H9 (cell line): ENCODE measurements at regions not wholly inside any gene's neighbourhood (a gene's known extent, or its start where the extent isn't known, plus 50 kb on each side); places are given as distances from the start of the nearest gene placed in this dataset.

Source experiments
- DNase-seq: peaks from one replicate; pipeline ENCODE4 v3.0.0-alpha.2; 2017
- H2AFZ ChIP-seq: one replicate; pipeline ENCODE4 v1.6.1; 2013; ENCODE audit warnings: mild to moderate bottlenecking, low read length, control low read depth, moderate library complexity
- H2AK5ac ChIP-seq: 2 replicates; pipeline ENCODE4 v1.6.1; 2013; ENCODE audit warnings: low read length, control low read depth, mixed read lengths; ENCODE audit not compliant: insufficient read length
- H2BK120ac ChIP-seq: one replicate; pipeline ENCODE4 v1.6.1; 2013; ENCODE audit warnings: low read depth, mild to moderate bottlenecking, low read length, control low read depth, inconsistent platforms; ENCODE audit not compliant: poor library complexity, severe bottlenecking
- H2BK12ac ChIP-seq: 2 replicates; pipeline ENCODE4 v1.6.1; 2013; ENCODE audit warnings: low read length, control low read depth, mixed read lengths, low read depth; ENCODE audit not compliant: insufficient read length
- H2BK15ac ChIP-seq: 2 replicates; pipeline ENCODE4 v1.6.1; 2013; ENCODE audit warnings: low read depth, low read length, control low read depth
- H2BK20ac ChIP-seq: one replicate; pipeline ENCODE4 v1.6.1; 2013; ENCODE audit warnings: low read depth, mild to moderate bottlenecking, low read length, control low read depth, inconsistent platforms; ENCODE audit not compliant: poor library complexity, severe bottlenecking
- H2BK5ac ChIP-seq: 2 replicates; pipeline ENCODE4 v1.6.1; 2013; ENCODE audit warnings: low read length, control low read depth, mixed read lengths; ENCODE audit not compliant: insufficient read length
- H3K14ac ChIP-seq: 2 replicates; pipeline ENCODE4 v1.6.1; 2013; ENCODE audit warnings: low read length, control low read depth; ENCODE audit not compliant: insufficient read depth
- H3K18ac ChIP-seq: 2 replicates; pipeline ENCODE4 v1.6.1; 2013; ENCODE audit warnings: low read depth, mild to moderate bottlenecking, mixed read lengths, low read length, control low read depth; ENCODE audit not compliant: insufficient read length
- H3K23ac ChIP-seq: 2 replicates; pipeline ENCODE4 v1.6.1; 2013; ENCODE audit warnings: low read length, control low read depth, mixed read lengths, low read depth; ENCODE audit not compliant: insufficient read length
- H3K23me2 ChIP-seq: 2 replicates; pipeline ENCODE4 v1.6.1; 2013; ENCODE audit warnings: low read depth, mild to moderate bottlenecking, mixed read lengths, low read length, control low read depth; ENCODE audit not compliant: insufficient read length, poor library complexity, severe bottlenecking
- H3K27ac ChIP-seq: 2 replicates; pipeline ENCODE4 v1.5.1; 2013; ENCODE audit warnings: low read length, control low read depth, mixed read lengths, low read depth; ENCODE audit not compliant: insufficient read length
- H3K27me3 ChIP-seq: 2 replicates; pipeline ENCODE4 v1.6.1; 2013; ENCODE audit warnings: low read length, control low read depth, inconsistent platforms; ENCODE audit not compliant: insufficient read depth
- H3K4ac ChIP-seq: 2 replicates; pipeline ENCODE4 v1.6.1; 2013; ENCODE audit warnings: low read depth, mild to moderate bottlenecking, control low read depth, inconsistent platforms, low read length, moderate library complexity
- H3K4me1 ChIP-seq: 2 replicates; pipeline ENCODE4 v1.6.1; 2013; ENCODE audit warnings: low read length, control low read depth, inconsistent platforms; ENCODE audit not compliant: insufficient read depth
- H3K4me2 ChIP-seq: 2 replicates; pipeline ENCODE4 v1.6.1; 2013; ENCODE audit warnings: low read length, control low read depth, mixed read lengths; ENCODE audit not compliant: insufficient read length, insufficient read depth
- H3K56ac ChIP-seq: 2 replicates; pipeline ENCODE4 v1.6.1; 2013; ENCODE audit warnings: low read depth, mild to moderate bottlenecking, mixed read lengths, low read length, control low read depth; ENCODE audit not compliant: insufficient read length
- H3K79me1 ChIP-seq: 2 replicates; pipeline ENCODE4 v1.6.1; 2013; ENCODE audit warnings: low read depth, mild to moderate bottlenecking, moderate library complexity, low read length, control low read depth, inconsistent platforms; ENCODE audit not compliant: insufficient read depth, poor library complexity, severe bottlenecking
- H3K79me2 ChIP-seq: 2 replicates; pipeline ENCODE4 v1.6.1; 2013; ENCODE audit warnings: low read length, control low read depth, inconsistent platforms; ENCODE audit not compliant: insufficient read depth
- H3K9ac ChIP-seq: 2 replicates; pipeline ENCODE4 v1.6.1; 2013; ENCODE audit warnings: low read length, control low read depth, mixed read lengths; ENCODE audit not compliant: insufficient read length; ENCODE audit errors: extremely low read depth
- H3K9me3 ChIP-seq: one replicate; pipeline ENCODE4 v1.6.1; 2013; ENCODE audit warnings: low read depth, low read length, inconsistent platforms; ENCODE audit not compliant: control insufficient read depth
- H3T11ph ChIP-seq: one replicate; pipeline ENCODE4 v1.6.1; 2013; ENCODE audit warnings: mild to moderate bottlenecking, low read length, control low read depth, inconsistent platforms
- H4K20me1 ChIP-seq: one replicate; pipeline ENCODE4 v1.6.1; 2013; ENCODE audit not compliant: control insufficient read depth, insufficient read length, insufficient read depth
- H4K5ac ChIP-seq: 2 replicates; pipeline ENCODE4 v1.6.1; 2013; ENCODE audit warnings: low read depth, mild to moderate bottlenecking, mixed read lengths, low read length, control low read depth; ENCODE audit not compliant: insufficient read length
- H4K8ac ChIP-seq: replicated peaks from 2 replicates; pipeline ENCODE4 v1.6.1; 2013; ENCODE audit warnings: low read length, control low read depth, mixed read lengths, low read depth; ENCODE audit not compliant: insufficient read length
- H4K91ac ChIP-seq: 2 replicates; pipeline ENCODE4 v1.6.1; 2013; ENCODE audit warnings: low read depth, mild to moderate bottlenecking, moderate library complexity, mixed read lengths, low read length, control low read depth; ENCODE audit not compliant: insufficient read length
- H3K27ac Mint-ChIP-seq, 3 experiments: 2 replicates in 2 of 3; 3 replicates in 1 of 3; pipeline ENCODE4 v1.8.0; 2020 to 2021; ENCODE audit warnings: mixed read lengths in 3 of 3, mild to moderate bottlenecking in 1 of 3, moderate library complexity in 1 of 3
- H3K27me3 Mint-ChIP-seq: 2 replicates; pipeline ENCODE4 v1.8.0; 2021; ENCODE audit warnings: low read depth, mild to moderate bottlenecking, moderate library complexity, mixed read lengths
- H3K36me3 Mint-ChIP-seq, 3 experiments: 2 replicates in 2 of 3; 3 replicates in 1 of 3; pipeline ENCODE4 v1.8.0; 2020 to 2021; ENCODE audit warnings: low read depth in 3 of 3, mixed read lengths in 3 of 3; ENCODE audit not compliant: insufficient read depth in 1 of 3
- H3K4me1 Mint-ChIP-seq, 2 experiments: 2 replicates each; pipeline ENCODE4 v1.8.0; 2020; ENCODE audit warnings: mixed read lengths in 2 of 2
- H3K4me3 Mint-ChIP-seq, 2 experiments: 2 replicates in 1 of 2; 3 replicates in 1 of 2; pipeline ENCODE4 v1.8.0; 2020 to 2021; ENCODE audit warnings: mild to moderate bottlenecking in 2 of 2, mixed read lengths in 2 of 2, moderate library complexity in 1 of 2
- H3K9me3 Mint-ChIP-seq, 2 experiments: 2 replicates in 1 of 2; 3 replicates in 1 of 2; pipeline ENCODE4 v1.8.0; 2020; ENCODE audit warnings: mild to moderate bottlenecking in 2 of 2, mixed read lengths in 2 of 2, moderate library complexity in 1 of 2
- TF ChIP-seq, protein P1 (sequence below): fragments of 200-600 bp; sonication (generic); conservative IDR thresholded peaks from 3 replicates; pipeline ENCODE4 v1.8.0; 2021; ENCODE audit warnings: antibody characterized with exemption, mild to moderate bottlenecking

DNA sequence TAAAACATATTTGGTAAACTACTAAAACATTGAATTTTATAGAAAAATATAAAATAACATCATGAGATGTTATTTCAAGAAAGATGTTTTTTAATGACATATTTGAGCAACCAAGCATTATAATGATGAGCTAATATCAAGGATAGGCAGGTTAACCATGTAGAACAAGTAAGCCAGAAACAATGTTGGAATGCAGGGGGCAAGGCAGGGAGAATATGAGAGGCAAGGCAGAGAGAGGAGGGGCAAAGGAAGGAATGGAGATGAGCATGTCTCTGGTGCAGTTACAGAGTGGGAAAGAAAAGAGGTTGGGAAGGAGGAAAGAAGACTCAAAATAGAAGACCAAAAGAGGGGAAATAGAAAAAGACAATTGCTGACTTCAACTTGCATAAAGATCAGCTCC is 390.4 kb downstream of the MCTP2 start:
- H3K27me3 ChIP-seq = no peaks in the 10 kb centered on the region
- H3K4ac ChIP-seq = no peak overlapping the region
- no peak overlapping the region for H3T11ph ChIP-seq
- no peak overlapping the region for H4K5ac ChIP-seq
- Mint-ChIP-seq H3K27ac (no peak overlapping the region), H3K36me3 (no peaks in the 10 kb centered on the region), H3K9me3 (no peaks in the 10 kb centered on the region), H3K4me1 (0 out of 4 replicates have a peak, but pooled peaks cover 0 to 2% of the 10 kb centered on the region in 2 experiments), H3K27me3 (no peaks in the 10 kb centered on the region), H3K4me3 (no peak overlapping the region)
- H3K18ac ChIP-seq = no peak overlapping the region
- H3K4me2 ChIP-seq = no peak overlapping the region
- H4K20me1 ChIP-seq = no peaks in the 10 kb centered on the region
- no peaks in the 10 kb centered on the region for H3K79me2 ChIP-seq
- no peak overlapping the region for H2BK12ac ChIP-seq
- H3K23ac ChIP-seq = no peak overlapping the region
- H2BK5ac ChIP-seq = no peak overlapping the region
- no peaks in the 10 kb centered on the region for H3K9me3 ChIP-seq
- H3K4me1 ChIP-seq = no peaks in the 10 kb centered on the region
- DNase-seq = no peak
- H2BK20ac ChIP-seq = no peak overlapping the region
- H2BK120ac ChIP-seq = no peak overlapping the region
- no peak overlapping the region for H4K8ac ChIP-seq
- no peaks in the 10 kb centered on the region for H3K23me2 ChIP-seq
- no peak overlapping the region for H3K9ac ChIP-seq
- H2AFZ ChIP-seq = no peak overlapping the region
- H2BK15ac ChIP-seq = no peak overlapping the region
- no peak overlapping the region for H3K56ac ChIP-seq
- H3K14ac ChIP-seq = no peak overlapping the region
- TF ChIP-seq, protein P1, sequence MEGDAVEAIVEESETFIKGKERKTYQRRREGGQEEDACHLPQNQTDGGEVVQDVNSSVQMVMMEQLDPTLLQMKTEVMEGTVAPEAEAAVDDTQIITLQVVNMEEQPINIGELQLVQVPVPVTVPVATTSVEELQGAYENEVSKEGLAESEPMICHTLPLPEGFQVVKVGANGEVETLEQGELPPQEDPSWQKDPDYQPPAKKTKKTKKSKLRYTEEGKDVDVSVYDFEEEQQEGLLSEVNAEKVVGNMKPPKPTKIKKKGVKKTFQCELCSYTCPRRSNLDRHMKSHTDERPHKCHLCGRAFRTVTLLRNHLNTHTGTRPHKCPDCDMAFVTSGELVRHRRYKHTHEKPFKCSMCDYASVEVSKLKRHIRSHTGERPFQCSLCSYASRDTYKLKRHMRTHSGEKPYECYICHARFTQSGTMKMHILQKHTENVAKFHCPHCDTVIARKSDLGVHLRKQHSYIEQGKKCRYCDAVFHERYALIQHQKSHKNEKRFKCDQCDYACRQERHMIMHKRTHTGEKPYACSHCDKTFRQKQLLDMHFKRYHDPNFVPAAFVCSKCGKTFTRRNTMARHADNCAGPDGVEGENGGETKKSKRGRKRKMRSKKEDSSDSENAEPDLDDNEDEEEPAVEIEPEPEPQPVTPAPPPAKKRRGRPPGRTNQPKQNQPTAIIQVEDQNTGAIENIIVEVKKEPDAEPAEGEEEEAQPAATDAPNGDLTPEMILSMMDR = no peak
- H3K27ac ChIP-seq = no peak overlapping the region
- H4K91ac ChIP-seq = no peak overlapping the region
- H3K79me1 ChIP-seq = no peaks in the 10 kb centered on the region
- no peak overlapping the region for H2AK5ac ChIP-seq
